ENCODE measurements at regions not wholly inside any gene's neighbourhood (a gene's known extent, or its start where the extent isn't known, plus 50 kb on each side); places are given as distances from the start of the nearest gene placed in this dataset.

- in situ Hi-C loops (cut with MboI; ENCODE audit: low pct_ligation_motif_present in 1 of 4, low pct_unique_long_range_greater_than_20kb in 1 of 4, low sequenced_read_pairs in 3 of 4) (no loop called here), intact Hi-C loops (cut with DNase I; ENCODE audit: low total_unique reads) (no loop called here)
- TF ChIP-seq POLR2AphosphoS5 (IDR thresholded peaks at IDR 0.05) (no peak), CTCF (IDR thresholded peaks at IDR 0.05) (no peak), EP300 (IDR thresholded peaks at IDR 0.05; ENCODE audit: low read depth) (no peak), POLR2A (IDR thresholded peaks at IDR 0.05) (no peak)
- Histone ChIP-seq H3K4me3 (no peak overlapping the region), H3K9me3 (no peaks in the 10 kb centered on the region), H3K27me3 (no peaks in the 10 kb centered on the region), H3K4me1 (no peaks in the 10 kb centered on the region), H3K27ac (no peak overlapping the region), H3K36me3 (no peaks in the 10 kb centered on the region)
- DNase-seq: no peak
Measured at GRCh38 chr5:163889369-163889768, 383.9 kb downstream of the MAT2B start.

- in situ Hi-C loops (cut with MboI; ENCODE audit: low pct_ligation_motif_present in 1 of 4, low pct_unique_long_range_greater_than_20kb in 1 of 4, low sequenced_read_pairs in 3 of 4): no loop called here
- WGBS, 2 donors (ENCODE audit: low coverage in 1 of 2): 83 to 89% methylated on average over 2 of the region's 2 CpGs
- no peak overlapping the region for H3K4me3 ChIP-seq
- H3K27me3 ChIP-seq: no peaks in the 10 kb centered on the region
- no peak overlapping the region for H3K27ac ChIP-seq
- intact Hi-C loops (cut with DNase I; ENCODE audit: low total_unique reads): no loop called here
- H3K9me3 ChIP-seq: no peaks in the 10 kb centered on the region
- no peak for TF ChIP-seq POLR2AphosphoS5 (IDR thresholded peaks at IDR 0.05)
- TF ChIP-seq EP300 (IDR thresholded peaks at IDR 0.05; ENCODE audit: low read depth): no peak
- no peak for TF ChIP-seq POLR2A (IDR thresholded peaks at IDR 0.05)
- TF ChIP-seq CTCF (IDR thresholded peaks at IDR 0.05): no peak
- no peak for DNase-seq
- H3K36me3 ChIP-seq: no peaks in the 10 kb centered on the region
- no peaks in the 10 kb centered on the region for H3K4me1 ChIP-seq
Measured at GRCh38 chr5:163890261-163890660, 384.8 kb downstream of the MAT2B start.

GRCh38 chr5:163893281-163893680, 387.9 kb downstream of the MAT2B start:
- in situ Hi-C loops (cut with MboI; ENCODE audit: low pct_ligation_motif_present in 1 of 4, low pct_unique_long_range_greater_than_20kb in 1 of 4, low sequenced_read_pairs in 3 of 4): no loop called here
- TF ChIP-seq POLR2AphosphoS5 (IDR thresholded peaks at IDR 0.05) (no peak), POLR2A (IDR thresholded peaks at IDR 0.05) (no peak), EP300 (IDR thresholded peaks at IDR 0.05; ENCODE audit: low read depth) (no peak), CTCF (IDR thresholded peaks at IDR 0.05) (no peak)
- H3K27me3 ChIP-seq: no peaks in the 10 kb centered on the region
- no peaks in the 10 kb centered on the region for H3K36me3 ChIP-seq
- 90 to 91% methylated on average over 2 of the region's 2 CpGs for WGBS, 2 donors (ENCODE audit: low coverage in 1 of 2)
- no peaks in the 10 kb centered on the region for H3K4me1 ChIP-seq
- intact Hi-C loops (cut with DNase I; ENCODE audit: low total_unique reads): no loop called here
- DNase-seq: no peak
- H3K9me3 ChIP-seq: no peaks in the 10 kb centered on the region
- no peak overlapping the region for H3K27ac ChIP-seq
- H3K4me3 ChIP-seq: no peak overlapping the region

- no peaks in the 10 kb centered on the region for H3K27me3 ChIP-seq
- intact Hi-C loops (cut with DNase I; ENCODE audit: low total_unique reads) (no loop called here), in situ Hi-C loops (cut with MboI; ENCODE audit: low pct_ligation_motif_present in 1 of 4, low pct_unique_long_range_greater_than_20kb in 1 of 4, low sequenced_read_pairs in 3 of 4) (no loop called here)
- no peaks in the 10 kb centered on the region for H3K4me1 ChIP-seq
- no peaks in the 10 kb centered on the region for H3K36me3 ChIP-seq
- no peaks in the 10 kb centered on the region for H3K9me3 ChIP-seq
- no peak for DNase-seq
- H3K4me3 ChIP-seq: no peak overlapping the region
- no peak for TF ChIP-seq POLR2A (IDR thresholded peaks at IDR 0.05)
- TF ChIP-seq POLR2AphosphoS5 (IDR thresholded peaks at IDR 0.05): no peak
- TF ChIP-seq CTCF (IDR thresholded peaks at IDR 0.05): no peak
- no peak for TF ChIP-seq EP300 (IDR thresholded peaks at IDR 0.05; ENCODE audit: low read depth)
- no peak overlapping the region for H3K27ac ChIP-seq
Measured at GRCh38 chr5:163894645-163895044, 389.2 kb downstream of the MAT2B start.

Measured in transverse colon (tissue), 4 donors.